Stimulated activated CD4-positive, alpha-beta T cell treated with anti-CD3 and anti-CD28 coated beads, Interleukin-15, amount 100 ng/mL, for 1 hour (primary cell): ENCODE measurements at regions not wholly inside any gene's neighbourhood (a gene's known extent, or its start where the extent isn't known, plus 50 kb on each side); places are given as distances from the start of the nearest gene placed in this dataset.

Experiments
- DNase-seq, 2 donors: peaks; one replicate each; pipeline ENCODE4 v3.0.0-alpha.2; 2020; ENCODE audit warnings: low read depth in 1 of 2, low spot score in 1 of 2

- DNase-seq, result no peak
Measured at GRCh38 chr12:130017591-130018449, 114.0 kb upstream of the TMEM132D start.

DNA sequence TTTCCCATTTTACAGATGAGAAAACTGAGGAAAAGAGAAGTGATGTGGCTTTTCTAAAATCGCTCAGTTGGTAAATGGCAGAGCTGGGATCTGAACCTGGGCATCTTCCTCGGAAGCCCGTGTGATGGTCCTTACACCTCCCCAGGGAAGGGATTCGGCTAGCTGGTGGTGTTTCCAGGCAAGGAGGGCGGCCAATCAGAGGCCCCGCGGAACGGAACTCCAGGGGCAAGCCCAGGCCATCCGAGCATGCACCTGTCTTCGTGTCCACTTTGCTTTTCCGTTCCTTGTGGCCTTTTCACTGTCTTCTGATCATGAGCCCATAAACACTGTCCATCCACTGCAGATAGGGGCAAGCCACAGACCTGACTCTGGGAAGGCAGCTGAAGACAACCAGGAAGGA, 114.8 kb upstream of the TMEM132D start:
- no peak for DNase-seq

DNA sequence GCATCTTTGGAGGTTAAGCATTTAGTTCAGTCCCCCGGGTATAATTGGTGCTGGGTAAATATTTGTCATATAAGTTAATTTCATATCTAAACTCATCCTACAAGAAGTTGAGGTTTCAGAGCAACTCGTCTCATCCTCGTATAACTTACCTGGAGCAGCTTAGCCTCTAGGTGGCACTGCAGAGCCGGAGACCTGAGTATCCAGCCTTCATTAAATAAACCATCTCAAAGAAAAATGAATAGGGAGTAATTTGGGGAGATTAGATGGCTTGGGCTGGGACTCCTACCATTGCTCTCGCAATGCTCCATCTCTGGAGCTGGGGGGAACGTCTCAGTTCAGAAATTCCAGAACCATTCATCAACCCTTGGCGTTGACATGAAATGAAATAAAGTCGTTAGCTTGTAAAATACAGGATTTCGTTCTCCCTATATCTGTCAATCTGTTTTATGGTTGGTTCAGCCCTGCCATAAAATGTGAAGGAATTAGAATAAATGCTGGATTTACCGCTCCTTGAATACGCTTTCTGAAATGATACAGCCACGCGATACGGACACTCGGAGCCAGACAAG, 122.9 kb upstream of the TMEM132D start:
- no peak for DNase-seq

GRCh38 chr12:130027798-130028197, 124.0 kb upstream of the TMEM132D start:
- DNase-seq, result no peak

GRCh38 chr12:130029151-130029550, 125.3 kb upstream of the TMEM132D start:
- no peak for DNase-seq

DNA sequence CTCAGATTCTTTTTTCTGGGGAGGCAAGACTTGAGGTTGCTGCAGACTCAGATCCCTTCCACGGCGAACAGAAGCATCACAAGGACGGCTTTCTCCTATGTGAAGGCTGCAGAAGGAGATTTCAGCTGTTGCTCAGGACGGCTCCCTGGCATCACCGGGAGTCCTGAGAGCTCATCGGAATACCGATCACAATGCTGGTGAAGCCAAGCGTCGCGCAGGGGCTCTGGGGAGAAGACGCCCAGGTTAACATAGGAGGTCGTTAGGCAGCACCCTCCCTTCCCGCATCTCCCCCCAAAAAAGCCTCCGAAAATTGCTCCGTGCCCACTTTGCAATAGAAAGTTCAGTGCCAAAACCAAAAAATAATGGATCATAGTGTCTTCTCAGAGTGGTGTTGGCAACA, 127.2 kb upstream of the TMEM132D start:
- DNase-seq, result no peak

- DNase-seq, result peak in 1 of 2 donors; percentile 39
Measured at GRCh38 chr12:130031571-130032189, 127.9 kb upstream of the TMEM132D start.

DNA sequence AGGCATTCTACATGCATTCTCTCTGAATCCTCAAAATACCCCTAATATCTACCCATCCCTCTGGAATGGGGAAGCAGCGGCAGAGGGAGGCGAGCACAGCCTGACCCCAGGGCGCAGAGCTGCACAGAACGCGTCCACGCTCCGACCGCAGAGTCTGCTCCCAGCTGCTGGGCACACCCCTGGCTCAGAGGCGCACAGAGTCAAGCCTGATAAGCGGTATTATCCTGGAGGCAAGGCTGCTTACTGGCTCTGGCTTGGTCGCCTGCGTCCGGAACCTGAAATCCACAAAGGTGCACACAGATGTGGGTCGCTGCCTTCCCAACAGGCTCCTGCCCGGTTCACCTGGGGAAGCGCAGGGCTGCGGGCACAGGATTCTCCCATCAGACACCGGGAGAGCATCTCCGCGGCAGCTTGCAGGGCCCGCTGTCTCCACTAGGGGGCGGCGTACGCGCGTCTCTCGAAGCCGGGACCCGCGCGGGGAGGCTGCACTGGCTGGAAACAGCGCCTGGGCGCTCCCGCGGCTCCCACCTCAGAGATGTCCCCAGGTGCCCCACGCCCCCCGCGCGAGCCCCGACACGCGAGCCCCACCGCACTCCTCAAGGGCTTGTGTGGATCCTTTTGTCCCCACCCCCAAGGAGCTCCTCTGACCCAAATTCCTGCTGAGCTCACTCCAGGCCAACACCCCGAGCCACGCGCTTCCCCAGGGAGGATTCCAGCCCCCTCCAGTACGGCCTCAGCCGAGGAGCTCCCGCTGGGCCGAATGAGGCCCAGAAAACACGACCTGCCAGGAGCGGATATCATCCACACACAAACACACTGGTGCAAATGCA, 120.1 kb upstream of the FZD10 start:
- peak in 1 of 2 donors; percentile 20 for DNase-seq

GRCh38 chr12:130043685-130044406, 118.4 kb upstream of the FZD10 start:
- no peak for DNase-seq

GRCh38 chr12:130044991-130045621, 117.2 kb upstream of the FZD10 start:
- no peak for DNase-seq

GRCh38 chr12:130049666-130050065, 112.6 kb upstream of the FZD10 start:
- no peak for DNase-seq

DNA sequence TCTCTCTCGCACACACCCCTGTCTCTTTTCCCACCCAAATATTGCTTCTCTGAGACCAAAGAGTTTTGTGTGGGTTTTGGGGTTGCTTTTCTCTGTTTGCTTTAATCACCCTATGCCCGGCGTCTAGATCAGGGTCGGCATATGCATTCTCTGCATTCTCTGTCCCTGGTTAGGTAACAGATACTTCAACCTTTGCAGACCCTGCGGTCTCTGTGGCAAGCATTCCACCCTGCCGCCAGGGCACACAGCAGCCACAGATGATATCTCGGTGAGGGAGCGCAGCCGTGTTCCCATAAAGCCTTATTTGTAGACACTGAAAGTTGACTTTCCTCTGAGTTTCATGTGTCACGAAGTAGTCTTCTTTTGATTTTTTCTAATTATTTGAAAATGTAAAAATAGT, 110.4 kb upstream of the FZD10 start:
- DNase-seq, result no peak

DNA sequence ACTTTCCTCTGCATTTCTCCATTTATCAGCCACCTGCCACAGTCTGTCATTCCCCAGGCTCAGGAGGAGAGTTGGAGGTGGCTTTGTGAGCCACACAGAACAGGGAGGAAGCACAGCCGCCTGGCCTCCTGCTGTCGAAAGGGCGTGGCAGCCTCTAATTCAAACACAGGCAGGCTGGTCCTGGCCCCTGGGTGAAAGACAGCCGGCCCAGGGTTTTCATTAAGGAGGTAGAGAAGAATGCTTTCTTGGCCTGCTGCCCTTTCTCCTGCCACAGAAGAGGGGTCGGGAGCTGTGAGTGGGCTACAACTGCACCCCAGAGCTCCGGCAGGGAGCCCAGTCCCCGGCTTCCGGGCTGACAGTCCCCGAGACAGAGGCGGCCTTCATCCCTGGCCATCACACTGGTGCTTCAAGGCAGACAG, 108.6 kb upstream of the FZD10 start:
- DNase-seq, result no peak

DNA sequence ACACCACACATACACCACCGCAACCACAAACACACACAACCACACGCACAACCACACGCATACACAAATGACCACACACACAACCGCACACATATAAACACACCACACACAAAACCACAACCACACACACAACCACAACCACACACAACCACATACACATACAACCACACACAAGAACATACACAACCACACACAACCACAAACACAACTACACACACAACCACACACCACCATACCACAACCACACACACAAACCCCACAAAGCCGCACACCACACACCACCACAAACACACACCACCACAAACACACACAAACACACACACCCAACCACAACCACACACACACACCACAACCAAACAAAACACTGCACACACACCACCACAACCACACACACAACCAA, 107.5 kb upstream of the FZD10 start:
- DNase-seq, result no peak

DNA sequence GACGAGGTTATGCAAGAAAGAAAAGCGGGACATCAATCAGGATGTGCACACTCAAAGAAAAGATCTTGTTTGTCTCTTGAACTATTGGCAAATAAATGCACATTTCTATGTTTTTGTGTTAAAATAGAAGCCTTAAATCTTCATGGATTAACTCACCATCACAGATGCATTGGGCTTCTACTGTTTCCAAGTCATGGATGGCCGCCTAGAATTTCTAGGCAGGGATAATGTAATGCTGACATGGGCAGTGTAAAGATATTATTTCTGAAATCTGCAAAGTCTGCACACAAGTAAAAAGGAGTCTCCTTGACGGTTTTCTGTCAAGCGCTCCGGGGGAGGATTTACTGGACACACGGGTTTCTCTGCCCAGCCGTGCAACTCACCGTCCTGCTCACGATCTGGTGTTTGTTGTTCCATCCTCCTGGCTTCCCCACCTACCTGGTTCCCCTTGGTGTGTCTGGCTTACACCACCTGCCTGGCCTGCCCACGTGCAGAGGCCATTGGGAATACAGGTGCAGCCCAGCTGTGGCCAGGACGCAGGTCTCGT, 103.3 kb upstream of the FZD10 start:
- DNase-seq, result no peak

DNA sequence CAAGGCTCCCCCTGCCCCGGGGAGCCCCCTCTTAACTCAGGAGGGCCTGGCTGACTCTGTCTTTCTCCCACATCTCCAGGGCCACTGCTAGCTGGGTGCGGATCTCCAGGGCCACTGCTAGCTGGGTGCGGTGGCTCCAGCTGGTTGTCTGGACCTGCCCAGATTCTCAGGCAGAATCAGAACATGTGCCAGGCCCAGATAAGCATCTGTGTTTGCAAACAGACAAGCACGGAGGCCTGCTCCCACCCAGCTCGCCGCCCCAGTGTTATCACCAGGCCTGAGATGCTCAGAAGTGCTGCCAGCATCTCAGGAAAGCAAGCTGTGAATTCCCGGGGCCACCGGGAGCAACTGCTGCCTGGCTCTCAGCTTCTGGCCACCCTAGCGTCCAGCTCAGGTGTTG, 98.4 kb upstream of the FZD10 start:
- DNase-seq, result no peak

- no peak for DNase-seq
Measured at GRCh38 chr12:130064999-130065398, 97.3 kb upstream of the FZD10 start.

DNA sequence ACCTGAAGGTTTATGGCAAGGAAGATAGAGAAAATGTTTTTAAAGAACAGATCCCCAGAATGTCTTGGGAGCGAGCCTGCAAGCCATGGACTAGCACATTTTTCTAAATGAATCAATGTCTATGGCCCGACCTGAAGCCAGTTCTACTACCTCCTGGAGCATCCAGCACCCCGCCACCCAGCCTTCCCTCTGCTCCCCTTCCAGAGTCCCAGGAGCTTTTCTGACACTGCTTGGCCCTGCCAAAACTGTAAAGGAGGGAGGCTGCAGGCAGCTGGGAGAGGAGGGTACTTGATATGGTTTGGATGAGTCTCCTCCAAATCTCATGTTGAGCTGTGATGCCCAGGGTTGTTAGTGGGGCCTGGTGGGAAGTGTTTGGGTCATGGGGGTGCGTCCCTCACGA, 95.5 kb upstream of the FZD10 start:
- no peak for DNase-seq

DNA sequence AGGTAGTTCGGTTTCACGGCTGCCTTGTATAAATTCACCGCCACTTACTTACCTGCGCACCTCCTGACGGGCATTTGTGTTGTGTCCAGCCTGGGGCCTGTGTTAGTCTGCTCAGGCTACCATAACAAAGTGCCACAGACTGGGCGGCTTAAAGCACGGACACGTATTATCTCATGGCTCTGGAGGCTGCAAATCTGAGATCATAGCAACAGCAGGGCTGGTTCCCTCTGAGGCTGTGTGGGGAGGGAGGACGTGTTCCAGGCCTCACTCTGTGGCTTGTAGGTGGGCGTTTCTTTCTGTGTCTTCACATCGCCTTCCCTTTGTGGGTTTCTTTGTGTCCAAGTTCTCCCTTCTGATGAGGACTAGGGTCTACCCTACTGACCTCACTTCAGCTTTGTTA, 93.5 kb upstream of the FZD10 start:
- DNase-seq, result no peak

DNA sequence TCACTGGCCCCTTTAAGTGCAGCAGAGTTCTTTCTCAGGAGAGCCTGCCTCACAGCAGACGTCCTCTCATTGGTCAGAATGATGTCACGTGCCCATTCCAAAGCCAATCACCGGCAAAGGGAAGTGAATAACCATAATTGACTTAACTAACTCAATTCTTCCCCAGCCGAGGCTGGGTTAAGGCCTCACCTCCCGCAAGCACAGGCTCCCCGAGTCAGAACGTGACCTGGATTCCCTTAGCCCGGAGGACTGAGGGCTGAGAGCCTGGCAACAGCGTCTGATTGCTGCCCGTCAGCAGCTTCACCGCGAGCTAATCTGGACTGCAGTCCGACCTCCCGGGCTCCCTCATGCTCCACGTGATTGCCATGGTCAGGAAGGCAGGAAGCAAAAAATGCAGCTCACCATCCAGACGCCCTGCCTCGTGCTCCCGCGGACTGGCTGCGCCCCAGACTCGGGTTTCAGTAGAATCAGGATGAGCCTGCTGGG, 92.1 kb upstream of the FZD10 start:
- DNase-seq, result no peak
